Type B pancreatic cell (in vitro differentiated cells): ENCODE measurements at regions not wholly inside any gene's neighbourhood (a gene's known extent, or its start where the extent isn't known, plus 50 kb on each side); places are given as distances from the start of the nearest gene placed in this dataset.

ENCODE experiments used
- DNase-seq: peaks from one replicate; pipeline ENCODE4 v3.0.0; 2021; ENCODE audit warnings: mixed read lengths; ENCODE audit not compliant: unreplicated experiment; ENCODE audit errors: extremely low spot score
- H3K27ac Mint-ChIP-seq: 2 replicates; pipeline ENCODE4 v1.8.0; 2021; ENCODE audit warnings: mild to moderate bottlenecking, mixed read lengths
- H3K27me3 Mint-ChIP-seq: 2 replicates; pipeline ENCODE4 v1.8.0; 2021; ENCODE audit warnings: mixed read lengths
- H3K36me3 Mint-ChIP-seq: 2 replicates; pipeline ENCODE4 v1.8.0; 2021; ENCODE audit warnings: mixed read lengths
- H3K4me1 Mint-ChIP-seq: one replicate; pipeline ENCODE4 v1.8.0; 2021; ENCODE audit warnings: mixed read lengths; ENCODE audit not compliant: unreplicated experiment
- H3K4me3 Mint-ChIP-seq: 2 replicates; pipeline ENCODE4 v1.8.0; 2021; ENCODE audit warnings: mild to moderate bottlenecking, mixed read lengths
- H3K9me3 Mint-ChIP-seq: 2 replicates; pipeline ENCODE4 v1.8.0; 2021; ENCODE audit warnings: mixed read lengths
- TF ChIP-seq, protein P1 (sequence below): fragments of 200-600 bp; sonication (generic); conservative IDR thresholded peaks from 2 replicates; pipeline ENCODE4 v1.5.0; 2021; ENCODE audit warnings: antibody characterized with exemption, mild to moderate bottlenecking

GRCh38 chr17:34820248-34820801 is 140.9 kb downstream of the CCT6B start:
- Mint-ChIP-seq H3K27ac (no peak overlapping the region), H3K36me3 (no peaks in the 10 kb centered on the region), H3K27me3 (peaks cover 44% of the 10 kb centered on the region), H3K9me3 (no peaks in the 10 kb centered on the region), H3K4me3 (no peak overlapping the region), H3K4me1 (peaks cover 18% of the 10 kb centered on the region)
- no peak for DNase-seq
- TF ChIP-seq, protein P1, sequence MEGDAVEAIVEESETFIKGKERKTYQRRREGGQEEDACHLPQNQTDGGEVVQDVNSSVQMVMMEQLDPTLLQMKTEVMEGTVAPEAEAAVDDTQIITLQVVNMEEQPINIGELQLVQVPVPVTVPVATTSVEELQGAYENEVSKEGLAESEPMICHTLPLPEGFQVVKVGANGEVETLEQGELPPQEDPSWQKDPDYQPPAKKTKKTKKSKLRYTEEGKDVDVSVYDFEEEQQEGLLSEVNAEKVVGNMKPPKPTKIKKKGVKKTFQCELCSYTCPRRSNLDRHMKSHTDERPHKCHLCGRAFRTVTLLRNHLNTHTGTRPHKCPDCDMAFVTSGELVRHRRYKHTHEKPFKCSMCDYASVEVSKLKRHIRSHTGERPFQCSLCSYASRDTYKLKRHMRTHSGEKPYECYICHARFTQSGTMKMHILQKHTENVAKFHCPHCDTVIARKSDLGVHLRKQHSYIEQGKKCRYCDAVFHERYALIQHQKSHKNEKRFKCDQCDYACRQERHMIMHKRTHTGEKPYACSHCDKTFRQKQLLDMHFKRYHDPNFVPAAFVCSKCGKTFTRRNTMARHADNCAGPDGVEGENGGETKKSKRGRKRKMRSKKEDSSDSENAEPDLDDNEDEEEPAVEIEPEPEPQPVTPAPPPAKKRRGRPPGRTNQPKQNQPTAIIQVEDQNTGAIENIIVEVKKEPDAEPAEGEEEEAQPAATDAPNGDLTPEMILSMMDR, result no peak

- Mint-ChIP-seq H3K4me3 (no peak overlapping the region), H3K27me3 (peaks cover 34% of the 10 kb centered on the region), H3K4me1 (peaks cover 18% of the 10 kb centered on the region), H3K36me3 (no peaks in the 10 kb centered on the region), H3K9me3 (no peaks in the 10 kb centered on the region), H3K27ac (no peak overlapping the region)
- no peak for DNase-seq
- TF ChIP-seq, protein P1, result no peak
Measured at GRCh38 chr17:34817252-34818035, 143.8 kb downstream of the CCT6B start.

GRCh38 chr17:34816848-34817247 is 144.4 kb downstream of the CCT6B start:
- H3K27me3 Mint-ChIP-seq, result peaks cover 38% of the 10 kb centered on the region
- no peak overlapping the region for H3K4me3 Mint-ChIP-seq
- H3K4me1 Mint-ChIP-seq, result peaks cover 18% of the 10 kb centered on the region

DNA sequence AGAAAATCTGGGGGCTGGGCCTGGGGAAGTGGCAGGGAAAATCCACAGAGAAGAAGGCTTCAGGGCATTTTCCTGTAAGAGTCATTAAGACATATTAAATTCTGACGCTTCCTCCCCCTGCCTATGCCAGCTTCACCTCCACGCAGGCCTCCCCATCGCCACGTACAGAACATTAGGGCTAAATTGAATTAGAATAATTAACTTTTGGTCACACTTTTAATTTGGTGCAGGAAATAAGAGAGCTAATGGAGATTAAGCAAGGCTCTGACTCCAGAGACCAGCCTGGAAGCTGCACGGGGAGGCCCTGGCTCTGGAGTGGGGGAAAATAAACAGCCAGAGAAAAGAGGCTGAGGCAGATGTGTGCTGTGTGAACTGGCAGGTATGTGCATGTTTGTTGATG is 148.0 kb downstream of the CCT6B start:
- no peaks in the 10 kb centered on the region for H3K36me3 Mint-ChIP-seq
- no peak for DNase-seq
- H3K27me3 Mint-ChIP-seq, result peaks cover 40% of the 10 kb centered on the region
- H3K4me1 Mint-ChIP-seq, result peaks cover 13% of the 10 kb centered on the region
- TF ChIP-seq, protein P1, result no peak
- H3K9me3 Mint-ChIP-seq, result no peaks in the 10 kb centered on the region
- no peak overlapping the region for H3K4me3 Mint-ChIP-seq
- no peak overlapping the region for H3K27ac Mint-ChIP-seq

More at GRCh38 chr17:34816848-34817247, 144.4 kb downstream of the CCT6B start:
- Mint-ChIP-seq H3K9me3 (no peaks in the 10 kb centered on the region), H3K27ac (no peak overlapping the region), H3K36me3 (no peaks in the 10 kb centered on the region)
- TF ChIP-seq, protein P1, result no peak
- DNase-seq, result no peak

GRCh38 chr17:34811561-34811960 is 149.7 kb downstream of the CCT6B start:
- H3K27ac Mint-ChIP-seq, result no peak overlapping the region
- H3K36me3 Mint-ChIP-seq, result no peaks in the 10 kb centered on the region
- TF ChIP-seq, protein P1, result no peak
- H3K4me3 Mint-ChIP-seq, result no peak overlapping the region
- H3K9me3 Mint-ChIP-seq, result no peaks in the 10 kb centered on the region
- peaks cover 52% of the 10 kb centered on the region for H3K27me3 Mint-ChIP-seq
- H3K4me1 Mint-ChIP-seq, result peaks cover 5% of the 10 kb centered on the region
- no peak for DNase-seq
